Loucy (cell line): ENCODE measurements at regions not wholly inside any gene's neighbourhood (a gene's known extent, or its start where the extent isn't known, plus 50 kb on each side); places are given as distances from the start of the nearest gene placed in this dataset.
"Not testable (repeated sequence)": the region's sequence is repeated elsewhere in the genome, so short reads cannot be mapped to it uniquely, and the experiment has no call there.

Experiments
- CTCF ChIP-seq: fragments of 200-600 bp; sonication (generic); conservative IDR thresholded peaks from 2 replicates; pipeline ENCODE4 v1.5.1; 2014; ENCODE audit warnings: mild to moderate bottlenecking, antibody characterized with exemption, low read length
- EZH2phosphoT487 ChIP-seq: fragments of 200-600 bp; IDR thresholded peaks from 2 replicates; pipeline ENCODE4 v1.6.1; 2018; ENCODE audit warnings: antibody characterized with exemption, mild to moderate bottlenecking, moderate library complexity, borderline replicate concordance

DNA sequence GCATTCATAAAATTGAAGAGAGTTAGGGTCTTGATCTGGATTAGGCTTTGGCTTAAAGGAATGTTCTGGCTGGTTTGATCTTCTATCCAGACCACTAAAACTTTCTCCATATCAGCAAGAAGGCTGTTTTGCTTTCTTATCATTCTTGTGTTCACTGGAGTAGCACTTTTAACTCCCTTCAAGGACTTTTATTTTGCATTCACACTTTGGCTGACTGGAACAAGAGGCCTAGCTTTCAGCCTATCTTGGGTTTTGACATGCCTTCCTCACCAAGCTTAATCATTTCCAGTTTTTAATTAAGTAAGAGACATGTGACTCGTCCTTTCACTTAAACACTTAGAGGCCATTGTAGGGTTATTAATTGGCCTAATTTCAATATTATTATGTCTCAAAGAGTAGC, 190.3 kb downstream of the RAB11FIP2 start:
- not testable (repeated sequence) for TF ChIP-seq EZH2phosphoT487, CTCF
